Keratinocyte (primary cell): ENCODE measurements at regions not wholly inside any gene's neighbourhood (a gene's known extent, or its start where the extent isn't known, plus 50 kb on each side); places are given as distances from the start of the nearest gene placed in this dataset.

ENCODE experiments used
- DNase-seq: peaks from one replicate; pipeline ENCODE4 v3.0.0-alpha.2; 2011; ENCODE audit warnings: low read depth, missing footprints, low spot score
- FAIRE-seq: peaks from 2 replicates; lab custom pipeline; 2011; peaks lifted over from hg19 to GRCh38; lab: Jason Lieb, UNC
- H2AFZ ChIP-seq: 2 replicates; pipeline ENCODE4 v1.6.0; 2012; ENCODE audit warnings: low read length, control low read depth, inconsistent platforms; ENCODE audit not compliant: control insufficient read depth
- H3K27ac ChIP-seq: 2 replicates; pipeline ENCODE4 v1.5.1; 2011; ENCODE audit warnings: low read length; ENCODE audit not compliant: control insufficient read depth, insufficient read depth
- H3K27me3 ChIP-seq: 3 replicates; pipeline ENCODE4 v1.6.0; 2011; ENCODE audit warnings: low read length; ENCODE audit not compliant: control insufficient read depth, insufficient read depth; ENCODE audit errors: extremely low read depth
- H3K36me3 ChIP-seq, 2 experiments: 2 replicates in 1 of 2; 3 replicates in 1 of 2; pipeline ENCODE4 v1.5.1; 2011; ENCODE audit warnings: low read length in 2 of 2, mild to moderate bottlenecking in 1 of 2; ENCODE audit not compliant: control insufficient read depth in 2 of 2, insufficient read depth in 2 of 2; ENCODE audit errors: extremely low read depth in 1 of 2
- H3K4me1 ChIP-seq: 3 replicates; pipeline ENCODE4 v1.5.1; 2011; ENCODE audit warnings: low read length; ENCODE audit not compliant: control insufficient read depth, insufficient read depth; ENCODE audit errors: extremely low read depth
- H3K4me2 ChIP-seq: 3 replicates; pipeline ENCODE4 v1.6.0; 2011; ENCODE audit warnings: low read depth, low read length; ENCODE audit not compliant: control insufficient read depth, insufficient read depth; ENCODE audit errors: extremely low read depth
- H3K4me3 ChIP-seq, 3 experiments: fragments of 200-600 bp in 1 of 3; sonication (generic) in 1 of 3; 2 replicates in 2 of 3; 3 replicates in 1 of 3; pipeline ENCODE4 v1.5.1; 2011 to 2016; ENCODE audit warnings: low read length in 3 of 3, mild to moderate bottlenecking in 3 of 3, control low read depth in 2 of 3, inconsistent platforms in 1 of 3, low read depth in 1 of 3, mixed read lengths in 1 of 3, mixed run types in 1 of 3, moderate library complexity in 1 of 3; ENCODE audit not compliant: control insufficient read depth in 2 of 3, insufficient read depth in 2 of 3; ENCODE audit errors: extremely low read depth in 1 of 3
- H3K79me2 ChIP-seq: 2 replicates; pipeline ENCODE4 v1.6.0; 2012; ENCODE audit warnings: low read length; ENCODE audit not compliant: control insufficient read depth, insufficient read depth
- H3K9ac ChIP-seq: 3 replicates; pipeline ENCODE4 v1.6.0; 2011; ENCODE audit warnings: low read length; ENCODE audit not compliant: control insufficient read depth, insufficient read depth; ENCODE audit errors: extremely low read depth
- H3K9me1 ChIP-seq: 3 replicates; pipeline ENCODE4 v1.6.0; 2011; ENCODE audit warnings: low read length; ENCODE audit not compliant: control insufficient read depth, insufficient read depth; ENCODE audit errors: extremely low read depth
- H3K9me3 ChIP-seq: 2 replicates; pipeline ENCODE4 v1.5.1; 2012; ENCODE audit warnings: low read depth, low read length; ENCODE audit not compliant: control insufficient read depth
- H4K20me1 ChIP-seq: 3 replicates; pipeline ENCODE4 v1.6.0; 2011; ENCODE audit warnings: low read length; ENCODE audit not compliant: control insufficient read depth, insufficient read depth; ENCODE audit errors: extremely low read depth
- CTCF ChIP-seq, 3 experiments: IDR thresholded peaks in 1 of 3; conservative IDR thresholded peaks in 1 of 3; optimal IDR thresholded peaks in 1 of 3; 2 replicates in 2 of 3; 3 replicates in 1 of 3; pipeline versions ENCODE3 to v1.5.1; 2011; ENCODE audit warnings: low read length in 3 of 3, mild to moderate bottlenecking in 3 of 3, moderate library complexity in 2 of 3, control low read depth in 1 of 3, inconsistent platforms in 1 of 3; ENCODE audit not compliant: insufficient read depth in 2 of 3; ENCODE audit errors: extremely low read depth in 1 of 3
- EZH2 ChIP-seq: IDR thresholded peaks from one replicate; pipeline ENCODE4 v1.6.1; 2012; ENCODE audit warnings: inconsistent platforms, mild to moderate bottlenecking, low read length, moderate library complexity
- dilution Hi-C: fragments of 300-500 bp; cut with MboI; formaldehyde crosslinking; loops from one replicate; pipeline ENCODE4 v1.7.0; 2020; ENCODE audit warnings: low sequenced_read_pairs; ENCODE audit not compliant: extremely low pct_ligation_motif_present

GRCh38 chr2:157168501-157168900 is 89.0 kb upstream of the GALNT5 start:
- TF ChIP-seq EZH2 = no peak
- TF ChIP-seq CTCF (optimal IDR thresholded peaks at IDR 0.05 in 1 of 3, IDR thresholded peaks at IDR 0.05 in 1 of 3, conservative IDR thresholded peaks at IDR 0.05 in 1 of 3; ENCODE audit: extremely low read depth in 1 of 3, insufficient read depth in 2 of 3, low read length in 3 of 3) = no peak
- no peak overlapping the region for H3K9ac ChIP-seq
- dilution Hi-C loops = no loop called here
- DNase-seq (no peak), FAIRE-seq (no peak)
- H3K9me1 ChIP-seq = no peaks in the 10 kb centered on the region
- H3K79me2 ChIP-seq = no peaks in the 10 kb centered on the region
- no peaks in the 10 kb centered on the region for H3K27me3 ChIP-seq
- H4K20me1 ChIP-seq = no peaks in the 10 kb centered on the region
- H2AFZ ChIP-seq = no peak overlapping the region
- H3K4me1 ChIP-seq = peaks cover 4% of the 10 kb centered on the region
- no peak overlapping the region for H3K4me2 ChIP-seq
- H3K9me3 ChIP-seq = no peaks in the 10 kb centered on the region
- H3K36me3 ChIP-seq = no peaks in the 10 kb centered on the region
- no peak overlapping the region for H3K27ac ChIP-seq
- H3K4me3 ChIP-seq = no peak overlapping the region

- Histone ChIP-seq H3K4me1 (peaks cover 12% of the 10 kb centered on the region), H3K36me3 (no peaks in the 10 kb centered on the region), H3K9me1 (no peaks in the 10 kb centered on the region), H3K4me3 (no peak overlapping the region), H3K27me3 (no peaks in the 10 kb centered on the region), H3K27ac (no peak overlapping the region), H3K4me2 (no peak overlapping the region), H2AFZ (no peak overlapping the region), H4K20me1 (no peaks in the 10 kb centered on the region), H3K79me2 (no peaks in the 10 kb centered on the region), H3K9me3 (no peaks in the 10 kb centered on the region), H3K9ac (no peak overlapping the region)
- TF ChIP-seq CTCF (optimal IDR thresholded peaks at IDR 0.05 in 1 of 3, IDR thresholded peaks at IDR 0.05 in 1 of 3, conservative IDR thresholded peaks at IDR 0.05 in 1 of 3; ENCODE audit: extremely low read depth in 1 of 3, insufficient read depth in 2 of 3, low read length in 3 of 3) (no peak), EZH2 (no peak)
- DNase-seq (no peak), FAIRE-seq (no peak)
- dilution Hi-C loops = no loop called here
These were observed 87.6 kb upstream of the GALNT5 start for GRCh38 chr2:157169889-157170288.
